ENCODE measurements at regions not wholly inside any gene's neighbourhood (a gene's known extent, or its start where the extent isn't known, plus 50 kb on each side); places are given as distances from the start of the nearest gene placed in this dataset.
A peak's percentile ranks its signal among the peaks of the same experiment; 100 is the strongest.
"Not testable (repeated sequence)": the region's sequence is repeated elsewhere in the genome, so short reads cannot be mapped to it uniquely, and the experiment has no call there.

GRCh38 chr6:137933696-137934095 lies 66.6 kb downstream of the TNFAIP3 start:
- no peak for TF ChIP-seq CTCF (conservative IDR thresholded peaks at IDR 0.05)
- H3K27ac ChIP-seq = no peak overlapping the region

- no peak for TF ChIP-seq CTCF (conservative IDR thresholded peaks at IDR 0.05)
- no peak overlapping the region for H3K27ac ChIP-seq
Measured at GRCh38 chr6:137936798-137937197, 69.7 kb downstream of the TNFAIP3 start.

- no peak overlapping the region for H3K27ac ChIP-seq
- TF ChIP-seq CTCF (conservative IDR thresholded peaks at IDR 0.05) = no peak
Measured at GRCh38 chr6:137937834-137938233, 70.8 kb downstream of the TNFAIP3 start.

GRCh38 chr6:137938770-137939379 lies 71.8 kb downstream of the TNFAIP3 start:
- no peak for TF ChIP-seq CTCF (conservative IDR thresholded peaks at IDR 0.05)
- no peak overlapping the region for H3K27ac ChIP-seq

- no peak overlapping the region for H3K27ac ChIP-seq
- no peak for TF ChIP-seq CTCF (conservative IDR thresholded peaks at IDR 0.05)
Measured at GRCh38 chr6:137941995-137942394, 74.9 kb downstream of the TNFAIP3 start.

- TF ChIP-seq CTCF (conservative IDR thresholded peaks at IDR 0.05) = no peak
- H3K27ac ChIP-seq = no peak overlapping the region
Measured at GRCh38 chr6:137942736-137943135, 75.7 kb downstream of the TNFAIP3 start.

GRCh38 chr6:137944381-137944780 lies 77.3 kb downstream of the TNFAIP3 start:
- not testable (repeated sequence) for H3K27ac ChIP-seq

GRCh38 chr6:137944793-137945498 lies 77.9 kb downstream of the TNFAIP3 start:
- TF ChIP-seq CTCF (conservative IDR thresholded peaks at IDR 0.05) = peak; percentile 88
- H3K27ac ChIP-seq = no peak overlapping the region

Measured in VCaP (cell line).